ENCODE measurements at regions not wholly inside any gene's neighbourhood (a gene's known extent, or its start where the extent isn't known, plus 50 kb on each side); places are given as distances from the start of the nearest gene placed in this dataset.

- H3K27ac ChIP-seq, result no peak overlapping the region
- no peak for TF ChIP-seq CTCF (IDR thresholded peaks at IDR 0.05)
These were observed 50.4 kb upstream of the DAB1 start for GRCh38 chr1:57474137-57474750.

More at GRCh38 chr1:57474137-57474750, 50.4 kb upstream of the DAB1 start:
- Histone ChIP-seq H3K4me3 (no peak overlapping the region), H3K4me1 (ENCODE audit: control insufficient read depth in 1 of 2, low read depth in 2 of 2) (no peaks in the 10 kb centered on the region), H3K9me3 (no peaks in the 10 kb centered on the region), H3K36me3 (no peaks in the 10 kb centered on the region), H3K27me3 (replicated peaks; ENCODE audit: insufficient read depth) (no peaks in the 10 kb centered on the region)
- ATAC-seq (ENCODE audit: insufficient number of reproducible peaks, low FRiP score, low read depth), result no peak
- no peak for DNase-seq (ENCODE audit: low spot score)

All from thoracic aorta (tissue), 2 donors.